HPDE6-E6E7 (cell line): ENCODE measurements at regions not wholly inside any gene's neighbourhood (a gene's known extent, or its start where the extent isn't known, plus 50 kb on each side); places are given as distances from the start of the nearest gene placed in this dataset.

Experiments used
- DNase-seq: peaks from one replicate; pipeline ENCODE4 v3.0.0; 2011; ENCODE audit warnings: missing footprints; ENCODE audit errors: extremely low spot score

DNA sequence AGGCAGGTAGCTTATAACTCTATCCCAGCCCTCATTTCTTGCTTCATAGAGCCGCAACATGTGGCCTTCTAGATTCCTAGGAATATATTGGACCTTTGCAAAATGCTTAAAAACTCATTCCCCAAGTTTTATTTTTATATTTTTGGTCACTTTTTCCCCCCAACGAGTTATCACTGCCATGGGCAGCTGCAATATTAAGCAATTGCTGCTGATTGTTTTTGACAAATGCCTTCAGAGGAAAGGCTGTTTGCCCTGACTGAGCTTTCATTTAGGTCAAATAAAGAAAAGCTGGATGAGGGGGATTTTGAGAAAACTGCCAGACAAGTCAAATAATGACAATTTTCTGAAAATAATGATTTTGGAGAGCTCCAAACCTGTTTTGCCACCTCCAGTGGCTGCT lies 976.9 kb upstream of the MBL2 start:
- no peak for DNase-seq

- DNase-seq = no peak
Observed at GRCh38 chr10:53748319-53748718, 975.7 kb upstream of the MBL2 start.

DNA sequence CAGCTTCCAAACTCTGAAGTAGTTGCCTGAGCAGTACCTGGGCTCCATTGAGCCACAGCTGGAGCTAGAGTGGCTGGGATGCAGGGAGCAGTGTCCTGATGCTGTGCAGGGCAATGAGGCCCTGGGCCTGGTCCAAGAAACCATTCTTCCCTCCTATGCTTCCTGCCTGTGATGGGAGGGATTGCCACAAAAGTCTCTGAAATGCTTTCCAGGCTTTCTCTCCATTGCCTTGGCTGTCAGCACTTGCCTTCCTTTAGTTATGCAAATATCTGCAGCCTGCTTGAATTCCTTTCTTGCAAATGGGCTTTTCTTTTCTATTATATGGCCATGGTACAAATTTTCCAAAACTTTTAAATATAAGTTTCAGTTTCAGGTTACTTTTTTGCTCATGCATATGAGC lies 972.2 kb upstream of the MBL2 start:
- no peak for DNase-seq

DNA sequence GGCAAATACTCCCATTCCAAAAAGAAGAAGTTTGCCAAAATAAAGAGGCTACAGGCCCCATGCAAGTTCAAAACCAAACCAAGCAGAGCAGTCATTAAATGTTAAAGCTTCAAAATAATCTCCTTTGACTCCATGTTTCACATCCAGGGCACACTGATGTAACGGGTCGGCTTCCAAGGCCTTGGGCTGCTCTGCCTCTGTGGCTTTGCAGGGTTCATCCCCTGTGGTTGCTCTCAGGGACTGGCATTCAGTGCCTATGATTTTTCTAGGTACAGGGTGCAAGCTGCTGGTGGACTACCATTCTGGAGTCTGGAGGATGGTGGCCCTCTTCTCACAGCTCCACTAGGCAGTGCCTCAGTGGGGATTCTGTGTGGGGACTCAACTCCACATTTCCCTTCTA lies 971.6 kb upstream of the MBL2 start:
- DNase-seq = no peak

DNA sequence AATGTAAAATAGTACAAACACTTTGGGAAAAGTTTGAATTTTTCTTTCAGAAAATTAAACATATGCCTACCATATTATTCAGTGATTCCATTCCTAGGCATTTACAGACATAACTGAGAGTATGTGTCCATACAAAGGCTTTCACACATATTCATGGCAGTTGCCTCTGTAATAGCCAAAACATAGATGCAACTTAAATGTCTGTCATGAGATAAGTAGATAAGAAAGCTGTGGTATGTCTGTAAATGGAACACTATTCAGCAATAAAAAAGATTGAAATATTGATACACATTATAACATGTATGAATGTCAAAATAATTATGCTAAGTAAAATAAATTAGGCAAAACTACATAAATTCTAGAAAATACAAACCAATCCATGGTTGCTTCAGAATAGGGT lies 964.5 kb upstream of the MBL2 start:
- no peak for DNase-seq

DNA sequence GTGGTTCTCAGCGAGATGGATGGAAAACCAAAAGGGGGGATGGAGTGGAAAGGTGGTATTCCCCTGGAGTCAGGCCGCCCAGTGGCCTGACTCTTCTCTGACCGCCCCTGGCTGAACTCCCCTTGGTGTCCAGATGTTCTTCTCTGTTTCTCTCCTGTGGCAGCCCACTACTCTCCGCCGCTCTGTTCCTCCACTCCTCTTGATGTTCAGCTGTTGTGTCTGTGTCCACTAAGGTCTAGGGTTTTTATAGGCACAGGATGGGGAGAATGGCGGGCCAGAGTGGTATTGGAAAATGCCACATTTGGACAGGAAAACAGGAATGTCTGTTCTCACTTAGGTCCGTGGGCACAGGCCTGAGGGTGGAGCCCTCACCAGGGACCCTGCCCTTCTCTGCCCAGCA lies 954.3 kb upstream of the MBL2 start:
- DNase-seq = no peak

DNA sequence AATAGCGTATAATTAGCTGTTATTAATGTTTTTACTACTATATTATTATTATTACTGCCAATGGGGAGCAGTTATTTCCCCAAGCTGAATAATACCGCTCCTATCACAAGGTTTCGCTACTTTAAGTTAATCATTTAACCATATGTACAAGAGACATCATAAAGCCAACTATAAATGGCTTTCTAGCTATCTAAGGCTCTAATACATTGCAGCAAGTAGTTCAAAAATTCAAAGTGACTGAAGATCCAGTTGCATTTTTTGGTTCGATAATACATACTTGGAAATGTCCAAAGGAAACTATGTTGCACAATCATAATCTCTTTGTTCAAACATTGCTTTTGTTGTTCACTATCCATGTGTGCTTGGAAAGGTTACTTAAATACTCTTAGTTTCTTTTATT lies 952.0 kb upstream of the MBL2 start:
- no peak for DNase-seq

- DNase-seq = no peak
Observed at GRCh38 chr10:53719658-53720057, 947.1 kb upstream of the MBL2 start.

GRCh38 chr10:53716156-53716555 lies 943.6 kb upstream of the MBL2 start:
- DNase-seq = no peak

GRCh38 chr10:53713431-53713830 lies 940.8 kb upstream of the MBL2 start:
- no peak for DNase-seq

DNA sequence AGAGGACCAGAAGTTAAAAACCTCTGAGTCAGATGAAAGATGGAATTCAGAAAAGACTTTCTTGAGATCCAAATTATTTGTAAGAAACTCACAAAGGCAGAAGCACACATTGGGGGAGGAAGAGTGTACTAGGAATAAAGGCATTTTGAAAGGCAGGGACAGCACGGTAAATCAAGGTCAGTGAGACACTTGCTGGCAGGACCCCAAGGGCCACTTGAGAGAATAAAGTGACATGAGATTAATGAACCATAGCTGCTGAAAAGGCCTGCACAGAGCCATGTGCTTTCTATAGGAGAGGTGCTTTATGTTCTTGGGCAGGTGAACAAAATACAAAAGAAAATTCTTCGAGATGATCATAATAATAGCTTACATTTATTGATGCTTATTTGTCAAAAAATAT lies 929.9 kb upstream of the MBL2 start:
- no peak for DNase-seq

- DNase-seq = no peak
Observed at GRCh38 chr10:53701213-53701612, 928.6 kb upstream of the MBL2 start.

DNA sequence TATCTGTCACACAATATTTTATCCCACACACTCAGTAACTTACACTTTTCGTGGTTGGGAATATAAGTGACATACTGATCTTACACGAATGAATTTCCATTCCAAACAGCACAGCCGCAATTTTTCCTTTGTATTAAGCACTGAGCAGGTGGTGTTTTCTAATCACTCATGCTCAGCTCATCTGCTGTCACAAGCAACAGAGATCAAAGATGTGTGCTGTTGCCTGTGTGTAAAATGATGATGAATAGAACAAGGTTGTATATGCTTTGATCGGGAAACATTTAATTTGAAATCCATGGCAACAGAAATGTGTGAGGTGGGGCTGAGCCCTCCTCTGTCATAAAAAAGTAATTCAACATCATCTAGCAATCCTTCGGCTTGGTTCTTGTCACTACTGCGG lies 927.7 kb upstream of the MBL2 start:
- DNase-seq = no peak

- DNase-seq = no peak
Observed at GRCh38 chr10:53699684-53700083, 927.1 kb upstream of the MBL2 start.

DNA sequence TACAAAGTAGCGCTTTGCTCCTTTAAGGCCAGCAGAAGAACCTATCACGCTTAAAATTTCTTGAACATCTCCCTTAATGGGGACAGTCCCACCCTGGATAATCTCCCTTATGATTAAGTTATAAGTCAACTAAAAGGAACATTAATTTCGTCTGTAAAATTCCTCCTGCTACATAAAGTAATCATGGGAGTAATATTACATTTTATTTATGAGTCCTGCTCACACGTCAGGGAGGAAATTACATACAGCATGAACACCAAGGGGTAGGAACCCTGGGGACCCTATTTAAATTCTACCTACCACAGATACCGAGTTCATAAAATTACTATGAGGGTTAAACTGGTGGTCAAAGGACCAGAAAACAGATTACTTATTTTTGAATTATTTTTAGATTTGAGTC lies 926.6 kb upstream of the MBL2 start:
- no peak for DNase-seq

- peak; percentile 19 for DNase-seq
Observed at GRCh38 chr10:53697038-53697437, 924.5 kb upstream of the MBL2 start.

DNA sequence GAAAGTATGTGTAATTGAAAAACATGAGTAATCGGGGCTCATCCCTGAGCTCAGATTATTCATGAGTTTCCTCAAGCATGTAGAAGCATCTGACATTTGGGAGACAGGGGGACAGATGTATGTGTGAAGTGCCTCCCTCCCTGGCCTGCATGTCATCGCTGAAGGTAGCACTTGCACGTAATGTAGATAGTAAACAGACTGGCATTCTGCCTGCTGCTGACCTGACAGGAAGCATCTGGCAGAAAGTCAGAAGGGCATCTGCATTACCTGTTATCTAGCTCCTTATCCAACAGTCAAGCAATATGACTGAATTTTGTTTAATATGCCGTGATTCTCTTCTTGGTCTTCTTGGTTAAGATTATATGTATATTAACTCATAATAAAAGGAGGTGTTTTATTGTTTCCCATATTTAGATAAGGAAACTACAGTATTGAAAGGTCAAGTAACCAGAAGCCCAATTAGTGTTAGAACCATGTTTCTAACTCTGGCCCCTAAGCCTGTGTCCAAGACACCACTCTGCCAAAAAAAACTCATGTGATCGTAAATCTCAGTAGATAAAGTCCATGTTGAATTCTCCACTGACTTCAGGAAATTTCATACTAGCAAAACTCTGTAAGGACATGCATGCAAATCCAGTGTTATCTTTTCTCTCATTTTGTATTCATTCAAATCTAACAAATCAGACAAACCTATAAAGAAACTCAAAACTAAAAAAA lies 918.1 kb upstream of the MBL2 start:
- no peak for DNase-seq

- DNase-seq = no peak
Observed at GRCh38 chr10:53687800-53688199, 915.2 kb upstream of the MBL2 start.

- no peak for DNase-seq
Observed at GRCh38 chr10:53682885-53683284, 910.3 kb upstream of the MBL2 start.

DNA sequence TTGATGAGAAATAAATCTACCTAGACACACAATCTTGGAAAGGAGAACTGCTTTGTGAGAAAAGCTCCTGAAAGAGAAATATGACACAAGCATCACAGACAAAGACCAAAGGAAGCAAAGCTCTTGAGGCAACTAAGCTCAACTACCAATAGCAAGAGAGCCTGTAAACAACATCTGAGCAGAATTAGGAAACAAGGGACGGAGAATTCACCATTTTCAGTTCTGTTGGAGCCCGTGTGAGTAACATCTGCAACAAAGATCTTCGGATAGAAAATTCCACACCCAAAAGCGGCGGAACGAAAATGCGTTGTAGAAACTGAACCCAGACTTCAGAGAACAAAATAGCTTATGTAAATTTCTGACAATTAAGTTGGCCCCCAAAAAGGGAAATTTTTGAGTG lies 909.9 kb upstream of the MBL2 start:
- no peak for DNase-seq

DNA sequence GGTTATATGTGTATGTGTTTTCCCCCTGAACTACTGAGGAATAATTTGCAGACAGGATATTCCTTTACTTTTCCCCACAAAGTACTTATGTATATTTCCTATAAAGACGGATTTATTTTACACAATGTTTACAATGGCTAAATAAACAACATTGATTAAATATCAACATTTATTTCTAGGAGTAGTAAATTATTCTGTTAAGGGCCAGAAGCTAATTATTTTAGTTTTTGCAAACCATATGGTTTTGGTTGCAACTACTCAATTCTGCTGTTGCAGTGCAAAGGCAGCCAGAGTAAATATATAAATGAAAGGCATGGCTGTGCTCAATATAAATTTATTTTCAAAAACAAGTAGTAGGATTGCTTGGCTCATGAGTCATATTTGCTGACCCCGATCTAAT lies 907.1 kb upstream of the MBL2 start:
- DNase-seq = no peak

- DNase-seq = no peak
Observed at GRCh38 chr10:53675177-53675576, 902.6 kb upstream of the MBL2 start.

DNA sequence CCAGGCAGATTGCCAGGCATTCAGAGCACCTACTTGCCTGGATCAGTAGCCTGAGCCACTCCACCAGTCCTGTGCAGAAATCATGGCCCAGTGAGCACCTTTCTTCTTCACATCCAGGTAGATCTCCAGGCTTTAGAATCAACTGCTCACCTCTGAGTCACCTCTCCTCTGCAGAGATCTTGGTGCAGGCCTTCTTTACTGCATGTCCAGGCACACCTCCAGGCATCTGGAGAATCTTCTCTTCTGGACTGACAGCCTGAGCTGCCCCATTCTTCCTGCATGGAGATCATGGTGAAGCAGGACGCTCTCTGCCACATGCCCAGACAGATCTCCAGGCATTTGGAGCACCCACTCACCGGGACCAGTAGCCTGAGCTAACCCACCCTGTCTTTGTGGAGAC lies 894.5 kb upstream of the MBL2 start:
- DNase-seq = no peak

- no peak for DNase-seq
Observed at GRCh38 chr10:53664282-53665019, 891.9 kb upstream of the MBL2 start.
